CD14-positive monocyte (primary cell): ENCODE measurements at regions not wholly inside any gene's neighbourhood (a gene's known extent, or its start where the extent isn't known, plus 50 kb on each side); places are given as distances from the start of the nearest gene placed in this dataset.

ENCODE experiments used
- DNase-seq, 3 donors: peaks; one replicate each; pipeline ENCODE4 v3.0.0-alpha.2; 2011 to 2022
- H2AFZ ChIP-seq: 2 replicates; pipeline ENCODE4 v1.6.0; 2012; ENCODE audit warnings: mild to moderate bottlenecking, low read depth, low read length, inconsistent platforms; ENCODE audit not compliant: insufficient read depth, poor library complexity, severe bottlenecking
- H3K27ac ChIP-seq, 2 donors: 1 replicate in 1 of 2; 2 replicates in 1 of 2; pipeline ENCODE4 v1.5.1; 2012 to 2013; ENCODE audit warnings: low read length in 2 of 2, control low read depth in 1 of 2, inconsistent platforms in 1 of 2, low read depth in 1 of 2, mild to moderate bottlenecking in 1 of 2
- H3K27me3 ChIP-seq, 2 donors: one replicate each; pipeline versions ENCODE4 v1.6.0 to v1.6.1; 2011 to 2013; ENCODE audit warnings: low read length in 2 of 2; ENCODE audit not compliant: control insufficient read depth in 2 of 2, insufficient read depth in 2 of 2
- H3K36me3 ChIP-seq, 2 donors: replicated peaks in 1 of 2; 1 replicate in 1 of 2; 2 replicates in 1 of 2; pipeline versions ENCODE4 v1.5.1 to v1.6.1; 2012 to 2013; ENCODE audit warnings: low read length in 2 of 2, control low read depth in 1 of 2, inconsistent platforms in 1 of 2, mild to moderate bottlenecking in 1 of 2; ENCODE audit not compliant: insufficient read depth in 2 of 2, control insufficient read depth in 1 of 2
- H3K4me1 ChIP-seq, 2 donors: 1 replicate in 1 of 2; 2 replicates in 1 of 2; pipeline versions ENCODE4 v1.5.1 to v1.6.1; 2012 to 2013; ENCODE audit warnings: low read length in 2 of 2, control low read depth in 1 of 2, inconsistent platforms in 1 of 2, mild to moderate bottlenecking in 1 of 2, moderate library complexity in 1 of 2; ENCODE audit not compliant: insufficient read depth in 2 of 2, control insufficient read depth in 1 of 2
- H3K4me2 ChIP-seq: replicated peaks from 2 replicates; pipeline ENCODE3; 2012; ENCODE audit warnings: low read length, moderate library complexity, mild to moderate bottlenecking; ENCODE audit not compliant: poor library complexity, severe bottlenecking; ENCODE audit errors: extremely low read depth
- H3K4me3 ChIP-seq, 3 experiments: fragments of 200-600 bp in 1 of 3; sonication (generic) in 1 of 3; replicated peaks in 1 of 3; 1 replicate in 2 of 3; 2 replicates in 1 of 3; pipeline ENCODE4 v1.5.1; 2011 to 2013; ENCODE audit warnings: low read length in 3 of 3, mild to moderate bottlenecking in 3 of 3, control low read depth in 2 of 3, low read depth in 2 of 3, inconsistent platforms in 1 of 3, moderate library complexity in 1 of 3
- H3K79me2 ChIP-seq: 2 replicates; pipeline ENCODE4 v1.6.0; 2012; ENCODE audit warnings: mild to moderate bottlenecking, control low read depth, inconsistent platforms, low read length, moderate library complexity; ENCODE audit not compliant: insufficient read depth
- H3K9ac ChIP-seq: 2 replicates; pipeline ENCODE4 v1.6.0; 2017; ENCODE audit warnings: low read length, mild to moderate bottlenecking; ENCODE audit not compliant: insufficient read depth, poor library complexity, severe bottlenecking
- H3K9me3 ChIP-seq, 2 donors: replicated peaks in 1 of 2; 1 replicate in 1 of 2; 2 replicates in 1 of 2; pipeline versions ENCODE4 v1.5.1 to v1.6.1; 2012 to 2013; ENCODE audit warnings: low read length in 2 of 2, control low read depth in 1 of 2; ENCODE audit not compliant: control insufficient read depth in 1 of 2, insufficient read depth in 1 of 2
- H4K20me1 ChIP-seq: 2 replicates; pipeline ENCODE4 v1.6.0; 2012; ENCODE audit warnings: mild to moderate bottlenecking, low read length, control low read depth, moderate library complexity; ENCODE audit not compliant: insufficient read depth
- H3K27ac Mint-ChIP-seq, 7 donors: one replicate each; pipeline ENCODE4 v1.8.0; 2020; ENCODE audit warnings: mild to moderate bottlenecking in 7 of 7, mixed read lengths in 7 of 7, moderate library complexity in 6 of 7, inconsistent platforms in 2 of 7
- H3K27me3 Mint-ChIP-seq, 3 donors: one replicate each; pipeline ENCODE4 v1.8.0; 2021 to 2022; ENCODE audit warnings: low read depth in 3 of 3, mild to moderate bottlenecking in 3 of 3, mixed read lengths in 3 of 3, moderate library complexity in 3 of 3, inconsistent platforms in 1 of 3
- H3K36me3 Mint-ChIP-seq, 2 donors: one replicate each; pipeline ENCODE4 v1.8.0; 2020; ENCODE audit warnings: mixed read lengths in 2 of 2, inconsistent platforms in 1 of 2, mild to moderate bottlenecking in 1 of 2
- H3K4me1 Mint-ChIP-seq: one replicate; pipeline ENCODE4 v1.8.0; 2020; ENCODE audit warnings: mild to moderate bottlenecking, mixed read lengths
- H3K4me3 Mint-ChIP-seq, 2 donors: one replicate each; pipeline ENCODE4 v1.8.0; 2020; ENCODE audit warnings: mild to moderate bottlenecking in 2 of 2, mixed read lengths in 2 of 2, moderate library complexity in 1 of 2
- H3K9me3 Mint-ChIP-seq, 7 donors: one replicate each; pipeline ENCODE4 v1.8.0; 2020 to 2022; ENCODE audit warnings: mixed read lengths in 7 of 7, mild to moderate bottlenecking in 6 of 7, moderate library complexity in 6 of 7, inconsistent platforms in 2 of 7
- WGBS: methylation state at CpG from one replicate; pipeline ENCODE4 v1.1.5; 2013; ENCODE audit warnings: missing lambda C conversion rate; ENCODE audit not compliant: insufficient coverage; 5-methylcytosine and 5-hydroxymethylcytosine counted together
- intact Hi-C, 2 donors: fragments of 100-400 bp; cut with micrococcal nuclease; formaldehyde crosslinking; loops; one replicate each; pipeline versions ENCODE4 v1.15.0 to v1.15.1; 2023
- TF ChIP-seq, protein P1 (sequence below): fragments of 200-600 bp; IDR thresholded peaks from one replicate; pipeline ENCODE4 v1.8.0; 2022; ENCODE audit warnings: antibody characterized with exemption, mild to moderate bottlenecking

DNA sequence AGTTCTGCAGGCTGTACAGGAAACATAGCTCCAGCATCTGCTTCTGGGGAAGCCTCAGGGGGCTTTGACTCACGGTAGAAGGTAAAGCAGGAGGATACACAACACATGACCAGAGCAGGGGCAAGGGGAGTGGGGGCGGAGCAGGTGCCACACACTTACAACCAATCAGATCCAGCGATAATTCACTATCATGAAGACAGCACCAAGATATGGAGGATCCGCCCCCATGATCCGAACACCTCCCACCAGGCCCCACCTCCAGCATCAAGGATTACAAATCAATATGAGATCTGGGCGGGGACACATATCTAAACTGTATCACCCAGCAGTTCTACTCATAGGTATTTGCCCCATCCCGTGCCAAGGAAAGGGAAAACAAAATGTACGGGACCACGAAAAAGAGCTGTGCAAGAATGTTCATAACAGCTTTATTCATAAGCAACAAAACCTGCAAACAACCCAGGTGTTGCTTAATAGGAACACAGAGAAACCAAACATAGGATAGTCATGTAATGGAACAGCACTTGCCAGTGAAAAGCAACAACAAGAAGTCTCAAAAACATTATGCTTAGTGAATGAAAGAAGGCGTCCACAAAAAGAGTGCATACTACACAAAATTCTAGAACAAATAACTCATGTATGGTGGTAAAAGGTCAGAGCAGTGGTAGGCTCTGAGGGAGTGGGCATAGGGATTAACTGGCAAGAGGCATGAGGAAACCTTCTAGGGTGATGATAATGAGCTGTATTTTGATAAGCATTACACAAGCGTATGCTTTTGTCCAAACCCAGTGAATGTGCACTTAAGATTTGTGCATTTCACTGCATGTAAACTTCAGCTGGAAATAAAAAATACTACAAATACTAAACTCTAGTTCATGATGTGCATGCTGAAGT, 130.9 kb upstream of the FAM9B start:
- TF ChIP-seq, protein P1, sequence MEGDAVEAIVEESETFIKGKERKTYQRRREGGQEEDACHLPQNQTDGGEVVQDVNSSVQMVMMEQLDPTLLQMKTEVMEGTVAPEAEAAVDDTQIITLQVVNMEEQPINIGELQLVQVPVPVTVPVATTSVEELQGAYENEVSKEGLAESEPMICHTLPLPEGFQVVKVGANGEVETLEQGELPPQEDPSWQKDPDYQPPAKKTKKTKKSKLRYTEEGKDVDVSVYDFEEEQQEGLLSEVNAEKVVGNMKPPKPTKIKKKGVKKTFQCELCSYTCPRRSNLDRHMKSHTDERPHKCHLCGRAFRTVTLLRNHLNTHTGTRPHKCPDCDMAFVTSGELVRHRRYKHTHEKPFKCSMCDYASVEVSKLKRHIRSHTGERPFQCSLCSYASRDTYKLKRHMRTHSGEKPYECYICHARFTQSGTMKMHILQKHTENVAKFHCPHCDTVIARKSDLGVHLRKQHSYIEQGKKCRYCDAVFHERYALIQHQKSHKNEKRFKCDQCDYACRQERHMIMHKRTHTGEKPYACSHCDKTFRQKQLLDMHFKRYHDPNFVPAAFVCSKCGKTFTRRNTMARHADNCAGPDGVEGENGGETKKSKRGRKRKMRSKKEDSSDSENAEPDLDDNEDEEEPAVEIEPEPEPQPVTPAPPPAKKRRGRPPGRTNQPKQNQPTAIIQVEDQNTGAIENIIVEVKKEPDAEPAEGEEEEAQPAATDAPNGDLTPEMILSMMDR, result no peak
- no peaks in the 10 kb centered on the region for H3K36me3 ChIP-seq
- H3K27me3 ChIP-seq, result peaks cover 0 to 4% of the 10 kb centered on the region in 2 donors
- H3K27ac Mint-ChIP-seq, result no peak overlapping the region
- H3K4me1 Mint-ChIP-seq, result no peaks in the 10 kb centered on the region
- H3K9me3 Mint-ChIP-seq, result peaks cover 0 to 15% (median 8%) of the 10 kb centered on the region in 7 donors
- no peaks in the 10 kb centered on the region for H3K79me2 ChIP-seq
- H3K9ac ChIP-seq, result no peak overlapping the region
- H3K4me1 ChIP-seq, result no peaks in the 10 kb centered on the region
- no peak overlapping the region for H2AFZ ChIP-seq
- H3K4me2 ChIP-seq, result no peak overlapping the region
- no peak overlapping the region for H3K27ac ChIP-seq
- no peak overlapping the region for H3K4me3 ChIP-seq
- H3K4me3 Mint-ChIP-seq, result no peak overlapping the region
- peaks cover 4 to 20% (median 6%) of the 10 kb centered on the region in 3 donors for H3K27me3 Mint-ChIP-seq
- intact Hi-C loops, result no loop called here
- no peaks in the 10 kb centered on the region for H4K20me1 ChIP-seq
- H3K9me3 ChIP-seq, result peaks cover 0 to 15% of the 10 kb centered on the region in 2 donors
- no CpG with 5 or more reads among the region's 11 CpGs for WGBS
- no peak for DNase-seq
- H3K36me3 Mint-ChIP-seq, result no peaks in the 10 kb centered on the region

- Histone ChIP-seq H3K27ac (no peak overlapping the region), H3K9ac (no peak overlapping the region), H3K79me2 (no peaks in the 10 kb centered on the region), H3K4me3 (no peak overlapping the region), H3K9me3 (peaks cover 0 to 15% of the 10 kb centered on the region in 2 donors), H2AFZ (no peak overlapping the region), H3K4me1 (no peaks in the 10 kb centered on the region), H3K36me3 (no peaks in the 10 kb centered on the region), H3K4me2 (no peak overlapping the region), H4K20me1 (no peaks in the 10 kb centered on the region), H3K27me3 (peaks cover 0 to 4% of the 10 kb centered on the region in 2 donors)
- TF ChIP-seq, protein P1, result no peak
- Mint-ChIP-seq H3K36me3 (no peaks in the 10 kb centered on the region), H3K9me3 (peaks cover 0 to 14% (median 7%) of the 10 kb centered on the region in 7 donors), H3K4me1 (no peaks in the 10 kb centered on the region), H3K27me3 (peaks cover 1 to 16% (median 4%) of the 10 kb centered on the region in 3 donors), H3K4me3 (no peak overlapping the region), H3K27ac (no peak overlapping the region)
- intact Hi-C loops, result no loop called here
- no peak for DNase-seq
- no CpG with 5 or more reads among the region's 1 CpG for WGBS
Measured at GRCh38 chrX:9166584-9166944, 132.6 kb upstream of the FAM9B start.
